Glutamatergic neuron (in vitro differentiated cells): ENCODE measurements at regions not wholly inside any gene's neighbourhood (a gene's known extent, or its start where the extent isn't known, plus 50 kb on each side); places are given as distances from the start of the nearest gene placed in this dataset.
A peak's percentile ranks its signal among the peaks of the same experiment; 100 is the strongest.

ENCODE experiments used
- DNase-seq: peaks from one replicate; pipeline ENCODE4 v3.0.0; 2022
- H3K27ac Mint-ChIP-seq: one replicate; pipeline ENCODE4 v1.8.0; 2020; ENCODE audit warnings: mild to moderate bottlenecking, mixed read lengths, inconsistent platforms; ENCODE audit not compliant: unreplicated experiment
- H3K27me3 Mint-ChIP-seq: one replicate; pipeline ENCODE4 v1.8.0; 2020; ENCODE audit warnings: mild to moderate bottlenecking, moderate library complexity, mixed read lengths, inconsistent platforms; ENCODE audit not compliant: unreplicated experiment
- H3K36me3 Mint-ChIP-seq: one replicate; pipeline ENCODE4 v1.8.0; 2020; ENCODE audit warnings: mild to moderate bottlenecking, mixed read lengths, inconsistent platforms; ENCODE audit not compliant: unreplicated experiment
- H3K4me1 Mint-ChIP-seq: one replicate; pipeline ENCODE4 v1.8.0; 2020; ENCODE audit warnings: mild to moderate bottlenecking, low read depth, mixed read lengths, inconsistent platforms; ENCODE audit not compliant: unreplicated experiment
- H3K4me3 Mint-ChIP-seq: one replicate; pipeline ENCODE4 v1.8.0; 2020; ENCODE audit warnings: mild to moderate bottlenecking, mixed read lengths, inconsistent platforms; ENCODE audit not compliant: unreplicated experiment
- H3K9me3 Mint-ChIP-seq: one replicate; pipeline ENCODE4 v1.8.0; 2020; ENCODE audit warnings: mild to moderate bottlenecking, moderate library complexity, mixed read lengths, inconsistent platforms; ENCODE audit not compliant: unreplicated experiment
- CTCF ChIP-seq: fragments of 200-600 bp; sonication (generic); IDR thresholded peaks from one replicate; pipeline ENCODE4 v1.5.0; 2021; ENCODE audit not compliant: partially characterized antibody, unreplicated experiment

DNA sequence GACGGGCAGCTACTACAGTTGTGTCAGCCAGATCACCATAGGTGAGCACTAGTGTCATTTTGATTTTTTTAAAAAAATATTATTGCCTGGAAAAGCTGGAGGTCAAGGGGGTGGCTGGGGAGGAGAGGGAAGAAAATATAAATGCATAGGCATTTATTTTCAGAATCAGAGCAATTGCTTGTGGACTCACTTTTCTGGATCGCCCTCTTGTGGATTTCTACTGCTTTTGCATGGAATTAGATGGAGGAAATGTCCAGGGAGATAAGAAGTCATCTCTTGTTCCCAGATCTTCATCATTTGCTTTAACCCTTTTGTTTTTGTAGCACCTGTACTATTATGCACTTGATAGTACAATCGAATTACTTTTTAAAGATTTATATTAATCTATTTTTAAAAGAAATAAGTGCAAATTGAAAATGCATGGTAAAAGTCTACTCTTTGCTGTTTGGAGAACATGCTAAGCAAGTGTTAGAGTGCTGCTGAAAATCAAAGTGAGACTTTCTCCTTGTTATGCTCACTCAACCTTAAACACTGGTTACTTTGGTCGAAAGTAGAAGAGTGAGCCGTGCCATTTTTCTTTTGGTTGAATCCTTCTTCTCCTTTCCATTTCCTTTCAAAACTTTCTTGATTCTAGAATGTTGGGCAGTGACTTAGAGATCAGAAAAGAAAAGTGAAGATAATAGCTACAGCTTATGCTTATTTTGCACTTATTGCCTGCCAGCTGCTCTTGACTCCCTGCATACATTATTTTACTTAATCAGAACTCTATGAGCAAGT is 60.6 kb upstream of the ANO4 start:
- Mint-ChIP-seq H3K9me3 (peaks cover 1% of the 10 kb centered on the region), H3K4me1 (no peaks in the 10 kb centered on the region), H3K4me3 (no peak overlapping the region), H3K27me3 (peaks cover 2% of the 10 kb centered on the region), H3K27ac (no peak overlapping the region), H3K36me3 (peaks cover 5% of the 10 kb centered on the region)
- DNase-seq = no peak
- TF ChIP-seq CTCF = peak; percentile 76

DNA sequence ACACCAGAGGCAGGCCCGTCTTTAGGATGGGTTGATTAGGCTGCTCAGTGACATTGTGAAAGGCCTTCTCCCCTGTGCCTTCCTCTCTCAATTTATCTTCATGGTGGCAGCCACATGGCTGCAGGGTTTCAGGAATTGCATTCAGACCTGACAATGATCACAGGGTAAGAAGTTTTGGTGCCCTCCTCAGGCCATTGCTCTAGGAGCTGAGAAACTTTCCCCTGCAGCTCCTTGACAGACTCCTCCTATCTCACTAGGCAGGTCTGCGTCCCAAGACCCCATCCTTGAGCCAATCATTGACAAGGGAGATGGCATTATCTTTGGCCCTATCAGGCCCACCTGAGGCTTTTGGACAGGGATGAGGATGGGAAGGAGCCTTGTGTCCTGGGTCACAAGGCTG is 57.4 kb upstream of the ANO4 start:
- Mint-ChIP-seq H3K27ac (no peak overlapping the region), H3K4me3 (no peak overlapping the region), H3K27me3 (peaks cover 3% of the 10 kb centered on the region), H3K9me3 (peaks cover 1% of the 10 kb centered on the region), H3K36me3 (peaks cover 5% of the 10 kb centered on the region), H3K4me1 (no peaks in the 10 kb centered on the region)
- DNase-seq = no peak
- TF ChIP-seq CTCF = no peak

DNA sequence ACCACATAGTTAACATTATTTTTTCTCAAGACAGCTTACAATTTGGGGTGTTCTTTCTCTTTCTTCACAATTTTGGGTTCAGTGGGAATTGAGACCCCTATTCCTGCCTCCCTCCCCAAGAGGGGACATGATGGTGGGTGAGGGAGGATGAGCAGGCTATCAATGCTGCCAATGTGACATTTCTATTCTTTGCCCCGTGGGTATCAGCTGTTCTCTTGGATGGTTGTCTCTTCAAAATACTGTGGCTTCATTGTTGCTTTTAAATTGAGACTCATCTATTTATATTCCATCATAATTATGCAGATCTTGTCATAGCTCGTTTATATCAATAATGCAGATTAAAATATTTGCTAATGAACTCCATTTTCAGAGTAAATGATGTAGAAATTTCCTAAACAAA is 56.5 kb upstream of the ANO4 start:
- Mint-ChIP-seq H3K27me3 (peaks cover 3% of the 10 kb centered on the region), H3K27ac (no peak overlapping the region), H3K36me3 (peaks cover 5% of the 10 kb centered on the region), H3K4me3 (no peak overlapping the region), H3K4me1 (no peaks in the 10 kb centered on the region), H3K9me3 (peaks cover 1% of the 10 kb centered on the region)
- no peak for DNase-seq
- no peak for TF ChIP-seq CTCF

DNA sequence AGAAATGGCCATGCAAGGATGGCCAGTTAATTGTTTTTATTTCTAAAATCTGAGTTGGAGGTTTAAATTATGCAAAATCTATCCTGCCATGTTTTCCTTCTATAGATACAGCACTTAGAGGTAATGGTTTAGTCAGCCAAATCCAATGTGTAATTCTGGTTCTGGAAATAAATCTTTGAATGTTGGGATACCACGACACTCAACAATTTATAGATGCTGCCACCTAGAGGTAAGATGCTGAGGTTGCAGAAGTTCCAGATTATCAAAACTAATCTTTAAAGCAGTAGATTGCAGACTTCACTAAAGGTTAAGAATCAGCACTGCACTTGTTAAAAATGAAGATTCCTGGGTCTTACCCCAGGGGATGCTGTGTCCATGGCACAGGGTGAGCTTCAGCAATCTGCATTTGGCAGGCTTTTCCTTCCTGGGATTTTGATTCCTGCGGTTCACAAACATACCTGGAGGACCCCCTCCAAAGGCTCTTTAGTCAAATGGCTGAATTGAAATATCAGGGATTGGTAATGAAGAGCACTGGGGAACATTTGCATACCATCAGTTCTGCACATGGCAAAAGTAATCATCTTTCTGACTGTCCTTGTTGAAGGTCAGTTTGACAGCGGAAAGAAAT is 53.4 kb upstream of the ANO4 start:
- Mint-ChIP-seq H3K27me3 (peaks cover 4% of the 10 kb centered on the region), H3K4me1 (no peaks in the 10 kb centered on the region), H3K9me3 (no peaks in the 10 kb centered on the region), H3K27ac (no peak overlapping the region), H3K36me3 (peaks cover 15% of the 10 kb centered on the region), H3K4me3 (no peak overlapping the region)
- DNase-seq = no peak
- TF ChIP-seq CTCF = peak; percentile 77

GRCh38 chr12:100743060-100743459 is 51.5 kb upstream of the ANO4 start:
- TF ChIP-seq CTCF = no peak
- DNase-seq = no peak
- no peaks in the 10 kb centered on the region for H3K9me3 Mint-ChIP-seq
- no peak overlapping the region for H3K27ac Mint-ChIP-seq
- H3K36me3 Mint-ChIP-seq = peaks cover 15% of the 10 kb centered on the region
- H3K4me3 Mint-ChIP-seq = no peak overlapping the region
- H3K27me3 Mint-ChIP-seq = peaks cover 4% of the 10 kb centered on the region
- no peaks in the 10 kb centered on the region for H3K4me1 Mint-ChIP-seq
